ENCODE measurements at regions not wholly inside any gene's neighbourhood (a gene's known extent, or its start where the extent isn't known, plus 50 kb on each side); places are given as distances from the start of the nearest gene placed in this dataset.

- no peak for TF ChIP-seq CTCF (IDR thresholded peaks at IDR 0.05)
- TF ChIP-seq POLR2A (IDR thresholded peaks at IDR 0.05), result no peak
These were observed 101.3 kb upstream of the HES1 start for GRCh38 chr3:194034346-194035336.

All from lower leg skin (tissue), 3 donors.